GM19455 (cell line): ENCODE measurements at regions not wholly inside any gene's neighbourhood (a gene's known extent, or its start where the extent isn't known, plus 50 kb on each side); places are given as distances from the start of the nearest gene placed in this dataset.
"Not testable (repeated sequence)": the region's sequence is repeated elsewhere in the genome, so short reads cannot be mapped to it uniquely, and the experiment has no call there.

Experiments
- ATAC-seq: cut with Tn5 transposase; IDR thresholded peaks from one replicate; pipeline ENCODE4 v1.9.1; 2021; ENCODE audit not compliant: unreplicated experiment

GRCh38 chr4:177232473-177232872 is 77.2 kb upstream of the NEIL3 start:
- no peak for ATAC-seq

- no peak for ATAC-seq
Measured at GRCh38 chr4:177235026-177235425, 74.6 kb upstream of the NEIL3 start.

GRCh38 chr4:177236886-177237285 is 72.8 kb upstream of the NEIL3 start:
- no peak for ATAC-seq

- ATAC-seq = no peak
Measured at GRCh38 chr4:177237291-177237690, 72.4 kb upstream of the NEIL3 start.

GRCh38 chr4:177239477-177239876 is 70.2 kb upstream of the NEIL3 start:
- no peak for ATAC-seq

- no peak for ATAC-seq
Measured at GRCh38 chr4:177239878-177240277, 69.8 kb upstream of the NEIL3 start.

GRCh38 chr4:177242651-177243286 is 66.9 kb upstream of the NEIL3 start:
- ATAC-seq = no peak

GRCh38 chr4:177246641-177247584 is 62.8 kb upstream of the NEIL3 start:
- no peak for ATAC-seq

GRCh38 chr4:177250056-177250696 is 59.5 kb upstream of the NEIL3 start:
- peak; percentile 96 for ATAC-seq

- no peak for ATAC-seq
Measured at GRCh38 chr4:177251237-177251636, 58.4 kb upstream of the NEIL3 start.

GRCh38 chr4:177255359-177255758 is 54.3 kb upstream of the NEIL3 start:
- no peak for ATAC-seq

GRCh38 chr4:177256950-177257349 is 52.7 kb upstream of the NEIL3 start:
- ATAC-seq = no peak

- ATAC-seq = not testable (repeated sequence)
Measured at GRCh38 chr4:177259466-177259865, 50.2 kb upstream of the NEIL3 start.
